WTC11 (cell line): ENCODE measurements at regions not wholly inside any gene's neighbourhood (a gene's known extent, or its start where the extent isn't known, plus 50 kb on each side); places are given as distances from the start of the nearest gene placed in this dataset.

ENCODE experiments used
- ATAC-seq: fragments of 200-7000 bp; cut with Tn5 transposase; 2 replicates; pipeline ENCODE4 v1.10.0; 2021; ENCODE audit warnings: mild to moderate bottlenecking, moderate library complexity
- CTCF ChIA-PET: fragments of 300-600 bp; sonication (Branson Sonifier 250); formaldehyde crosslinking; loops from one replicate; lab custom pipeline; 2021; ENCODE audit warnings: antibody characterized with exemption; lab: Charles Lee
- POLR2A ChIA-PET: fragments of 350-600 bp; sonication (Branson Sonifier 250); formaldehyde crosslinking; loops from one replicate; lab custom pipeline; 2021; ENCODE audit warnings: antibody characterized with exemption; lab: Charles Lee
- DNase-seq: peaks from one replicate; pipeline ENCODE4 v3.0.0; 2021; ENCODE audit warnings: low spot score
- H3K27ac Mint-ChIP-seq: 2 replicates; pipeline ENCODE4 v1.8.0; 2021; ENCODE audit warnings: mixed read lengths
- H3K27me3 Mint-ChIP-seq: 2 replicates; pipeline ENCODE4 v1.8.0; 2021; ENCODE audit warnings: low read depth, mild to moderate bottlenecking, moderate library complexity, mixed read lengths
- H3K36me3 Mint-ChIP-seq: 2 replicates; pipeline ENCODE4 v1.8.0; 2021; ENCODE audit warnings: mixed read lengths
- H3K4me1 Mint-ChIP-seq: 2 replicates; pipeline ENCODE4 v1.8.0; 2022; ENCODE audit warnings: mixed read lengths
- H3K4me3 Mint-ChIP-seq: 2 replicates; pipeline ENCODE4 v1.8.0; 2021; ENCODE audit warnings: mild to moderate bottlenecking, moderate library complexity, mixed read lengths
- H3K9me3 Mint-ChIP-seq: 2 replicates; pipeline ENCODE4 v1.8.0; 2021; ENCODE audit warnings: mixed read lengths
- AFF4 ChIP-seq: sonication (generic); formaldehyde crosslinking; IDR thresholded peaks from 2 replicates; pipeline ENCODE4 v1.8.1; 2023; ENCODE audit warnings: mild to moderate bottlenecking, missing genetic modification reagents, borderline replicate concordance
- ATF3 ChIP-seq: sonication (generic); formaldehyde crosslinking; conservative IDR thresholded peaks from 2 replicates; pipeline ENCODE4 v1.8.1; 2022; ENCODE audit warnings: mild to moderate bottlenecking, missing genetic modification reagents
- CBFB ChIP-seq: sonication (generic); formaldehyde crosslinking; IDR thresholded peaks from 2 replicates; pipeline ENCODE4 v1.8.1; 2022; ENCODE audit warnings: mild to moderate bottlenecking, low read depth, missing genetic modification reagents
- CREM ChIP-seq: sonication (generic); formaldehyde crosslinking; IDR thresholded peaks from 2 replicates; pipeline ENCODE4 v1.8.1; 2022; ENCODE audit warnings: mild to moderate bottlenecking, missing genetic modification reagents, moderate library complexity
- CTCF ChIP-seq: fragments of 200-600 bp; IDR thresholded peaks from 2 replicates; pipeline ENCODE4 v1.8.0; 2022; ENCODE audit warnings: antibody characterized with exemption
- ELF4 ChIP-seq: sonication (generic); formaldehyde crosslinking; IDR thresholded peaks from 2 replicates; pipeline ENCODE4 v1.8.1; 2022; ENCODE audit warnings: low read depth, mild to moderate bottlenecking, moderate library complexity, missing genetic modification reagents
- ERG ChIP-seq: fragments of 250-450 bp; sonication (Bioruptor Pico); IDR thresholded peaks from 2 replicates; pipeline ENCODE4 v1.8.0; 2021; ENCODE audit warnings: mild to moderate bottlenecking
- ETV6 ChIP-seq: sonication (generic); formaldehyde crosslinking; IDR thresholded peaks from 2 replicates; pipeline ENCODE4 v1.8.1; 2022; ENCODE audit warnings: mild to moderate bottlenecking, missing genetic modification reagents
- FOXP1 ChIP-seq: sonication (generic); formaldehyde crosslinking; IDR thresholded peaks from 2 replicates; pipeline ENCODE4 v1.8.0; 2022; ENCODE audit warnings: missing genetic modification reagents, mild to moderate bottlenecking, moderate library complexity, borderline replicate concordance
- GABPB1 ChIP-seq: sonication (generic); formaldehyde crosslinking; IDR thresholded peaks from 2 replicates; pipeline ENCODE4 v1.8.1; 2023; ENCODE audit warnings: mild to moderate bottlenecking, missing genetic modification reagents
- GRHL2 ChIP-seq: fragments of 250-450 bp; sonication (Bioruptor Pico); IDR thresholded peaks from 2 replicates; pipeline ENCODE4 v1.8.0; 2022; ENCODE audit warnings: mild to moderate bottlenecking, moderate library complexity; ENCODE audit not compliant: insufficient replicate concordance, severe bottlenecking
- JAZF1 ChIP-seq: fragments of 250-450 bp; sonication (Bioruptor Pico); IDR thresholded peaks from 2 replicates; pipeline ENCODE4 v1.9.0; 2021; ENCODE audit warnings: moderate library complexity, mild to moderate bottlenecking, inconsistent platforms
- MXD4 ChIP-seq: fragments of 250-450 bp; sonication (Bioruptor Pico); IDR thresholded peaks from 2 replicates; pipeline ENCODE4 v1.8.0; 2021; ENCODE audit warnings: mild to moderate bottlenecking, moderate library complexity, borderline replicate concordance
- OVOL2 ChIP-seq: fragments of 250-450 bp; sonication (Bioruptor Pico); IDR thresholded peaks from 2 replicates; pipeline ENCODE4 v1.9.0; 2021; ENCODE audit warnings: mild to moderate bottlenecking, borderline replicate concordance
- RORB ChIP-seq: fragments of 250-450 bp; sonication (Bioruptor Pico); IDR thresholded peaks from 2 replicates; pipeline ENCODE4 v1.9.0; 2021; ENCODE audit warnings: mild to moderate bottlenecking
- SMAD3 ChIP-seq: sonication (generic); formaldehyde crosslinking; IDR thresholded peaks from 2 replicates; pipeline ENCODE4 v1.8.0; 2022; ENCODE audit warnings: missing genetic modification reagents, mild to moderate bottlenecking, borderline replicate concordance
- SMAD4 ChIP-seq: sonication (generic); formaldehyde crosslinking; IDR thresholded peaks from 2 replicates; pipeline ENCODE4 v1.8.0; 2022; ENCODE audit warnings: mild to moderate bottlenecking, missing genetic modification reagents
- SP1 ChIP-seq: sonication (generic); formaldehyde crosslinking; conservative IDR thresholded peaks from 2 replicates; pipeline ENCODE4 v1.8.1; 2022; ENCODE audit warnings: missing genetic modification reagents
- TP53 ChIP-seq: sonication (generic); formaldehyde crosslinking; IDR thresholded peaks from 2 replicates; pipeline ENCODE4 v1.8.1; 2023; ENCODE audit warnings: mild to moderate bottlenecking, missing genetic modification reagents
- USF2 ChIP-seq: sonication (generic); formaldehyde crosslinking; IDR thresholded peaks from 2 replicates; pipeline ENCODE4 v1.8.1; 2023; ENCODE audit warnings: mild to moderate bottlenecking, missing genetic modification reagents, moderate library complexity
- ZNF121 ChIP-seq: sonication (generic); formaldehyde crosslinking; IDR thresholded peaks from 2 replicates; pipeline ENCODE4 v1.8.0; 2023; ENCODE audit warnings: missing genetic modification reagents
- ZNF138 ChIP-seq: sonication (generic); formaldehyde crosslinking; conservative IDR thresholded peaks from 2 replicates; pipeline ENCODE4 v1.8.1; 2022; ENCODE audit warnings: mild to moderate bottlenecking, moderate library complexity, missing genetic modification reagents
- ZNF263 ChIP-seq: sonication (generic); formaldehyde crosslinking; IDR thresholded peaks from 2 replicates; pipeline ENCODE4 v1.8.1; 2022; ENCODE audit warnings: low read depth, mild to moderate bottlenecking, moderate library complexity, missing genetic modification reagents
- ZNF396 ChIP-seq: fragments of 250-450 bp; sonication (Bioruptor Pico); IDR thresholded peaks from 2 replicates; pipeline ENCODE4 v1.8.0; 2021; ENCODE audit warnings: mild to moderate bottlenecking, moderate library complexity, borderline replicate concordance

- TF ChIP-seq AFF4 (CRISPR knock-in tag) (no peak), OVOL2 (no peak), CTCF (no peak), ATF3 (CRISPR knock-in tag) (no peak), GRHL2 (CRISPR knock-in tag) (no peak), ZNF263 (no peak), RORB (CRISPR knock-in tag) (no peak), SMAD4 (no peak), FOXP1 (CRISPR knock-in tag) (no peak), ZNF121 (CRISPR knock-in tag) (no peak), TP53 (no peak), GABPB1 (no peak)
Observed at GRCh38 chr10:34905200-34905927, 90.3 kb upstream of the PARD3 start (continued).

GRCh38 chr10:34904191-34904590, 89.1 kb upstream of the PARD3 start:
- H3K36me3 Mint-ChIP-seq, result no peaks in the 10 kb centered on the region
- DNase-seq, result no peak
- H3K4me3 Mint-ChIP-seq, result no peak overlapping the region
- TF ChIP-seq SMAD3 (no peak), SP1 (no peak), CBFB (CRISPR knock-in tag) (no peak), MXD4 (CRISPR knock-in tag) (no peak), ZNF396 (CRISPR knock-in tag) (no peak), ERG (CRISPR knock-in tag) (no peak), SMAD4 (no peak), GABPB1 (no peak), ZNF138 (CRISPR knock-in tag) (no peak), USF2 (no peak), JAZF1 (CRISPR knock-in tag) (no peak), ETV6 (CRISPR knock-in tag) (no peak), CREM (no peak), ELF4 (CRISPR knock-in tag) (no peak)
- TF ChIP-seq, all 79 proteins: peak for 0
- POLR2A ChIA-PET, result no interaction called here
- no peaks in the 10 kb centered on the region for H3K9me3 Mint-ChIP-seq
- ATAC-seq, result no peak
- peaks cover 21% of the 10 kb centered on the region for H3K4me1 Mint-ChIP-seq
- no peaks in the 10 kb centered on the region for H3K27me3 Mint-ChIP-seq
- CTCF ChIA-PET, result interaction anchor here (2.7 kb wide), 1 partner anchor 34 kb away, joined by 10 read pairs; no protein-coding TSS in a partner anchor
- H3K27ac Mint-ChIP-seq, result no peak overlapping the region
